ENCODE measurements at regions not wholly inside any gene's neighbourhood (a gene's known extent, or its start where the extent isn't known, plus 50 kb on each side); places are given as distances from the start of the nearest gene placed in this dataset.

DNA sequence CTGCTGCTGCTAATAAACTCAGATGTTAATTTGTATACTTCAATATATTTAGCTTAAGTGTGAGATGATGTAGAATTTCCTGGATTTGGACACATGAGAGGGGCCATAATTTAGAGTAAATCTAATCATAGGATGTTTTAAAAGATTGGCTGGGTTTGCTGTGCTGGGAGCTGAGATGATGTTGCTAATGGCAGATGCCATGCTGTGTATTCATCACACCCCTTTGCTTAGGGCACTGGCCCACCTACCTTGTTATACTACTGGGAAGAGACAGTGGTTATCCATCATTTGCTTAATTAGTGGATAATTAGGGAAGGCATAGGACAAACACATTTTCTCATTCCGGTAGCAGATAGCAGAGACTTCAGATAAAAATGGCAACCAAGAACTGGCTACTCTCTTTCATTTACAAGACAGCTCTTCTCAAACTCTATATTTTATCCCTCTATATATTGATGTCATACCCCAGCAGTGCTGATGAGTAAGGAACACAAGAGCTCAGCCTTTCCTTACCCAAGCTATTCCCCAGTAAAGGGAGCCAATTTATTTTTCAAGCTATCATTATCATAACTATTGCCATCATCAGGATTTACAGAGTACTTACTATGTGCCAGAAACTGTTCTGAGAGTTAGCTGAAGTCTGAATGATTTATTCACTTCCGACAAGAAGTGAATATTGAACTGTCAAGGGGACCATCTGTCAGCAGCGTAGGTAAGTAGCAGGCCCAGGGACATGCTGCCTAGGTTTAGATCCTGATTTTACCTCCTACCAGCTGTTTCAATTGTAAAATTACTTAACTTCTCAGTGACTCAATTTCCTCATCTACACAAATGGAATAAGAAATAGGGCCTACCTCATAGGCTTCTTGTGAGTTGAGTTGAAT, 204.6 kb upstream of the FLRT2 start (continued):
- TF ChIP-seq, protein P1, sequence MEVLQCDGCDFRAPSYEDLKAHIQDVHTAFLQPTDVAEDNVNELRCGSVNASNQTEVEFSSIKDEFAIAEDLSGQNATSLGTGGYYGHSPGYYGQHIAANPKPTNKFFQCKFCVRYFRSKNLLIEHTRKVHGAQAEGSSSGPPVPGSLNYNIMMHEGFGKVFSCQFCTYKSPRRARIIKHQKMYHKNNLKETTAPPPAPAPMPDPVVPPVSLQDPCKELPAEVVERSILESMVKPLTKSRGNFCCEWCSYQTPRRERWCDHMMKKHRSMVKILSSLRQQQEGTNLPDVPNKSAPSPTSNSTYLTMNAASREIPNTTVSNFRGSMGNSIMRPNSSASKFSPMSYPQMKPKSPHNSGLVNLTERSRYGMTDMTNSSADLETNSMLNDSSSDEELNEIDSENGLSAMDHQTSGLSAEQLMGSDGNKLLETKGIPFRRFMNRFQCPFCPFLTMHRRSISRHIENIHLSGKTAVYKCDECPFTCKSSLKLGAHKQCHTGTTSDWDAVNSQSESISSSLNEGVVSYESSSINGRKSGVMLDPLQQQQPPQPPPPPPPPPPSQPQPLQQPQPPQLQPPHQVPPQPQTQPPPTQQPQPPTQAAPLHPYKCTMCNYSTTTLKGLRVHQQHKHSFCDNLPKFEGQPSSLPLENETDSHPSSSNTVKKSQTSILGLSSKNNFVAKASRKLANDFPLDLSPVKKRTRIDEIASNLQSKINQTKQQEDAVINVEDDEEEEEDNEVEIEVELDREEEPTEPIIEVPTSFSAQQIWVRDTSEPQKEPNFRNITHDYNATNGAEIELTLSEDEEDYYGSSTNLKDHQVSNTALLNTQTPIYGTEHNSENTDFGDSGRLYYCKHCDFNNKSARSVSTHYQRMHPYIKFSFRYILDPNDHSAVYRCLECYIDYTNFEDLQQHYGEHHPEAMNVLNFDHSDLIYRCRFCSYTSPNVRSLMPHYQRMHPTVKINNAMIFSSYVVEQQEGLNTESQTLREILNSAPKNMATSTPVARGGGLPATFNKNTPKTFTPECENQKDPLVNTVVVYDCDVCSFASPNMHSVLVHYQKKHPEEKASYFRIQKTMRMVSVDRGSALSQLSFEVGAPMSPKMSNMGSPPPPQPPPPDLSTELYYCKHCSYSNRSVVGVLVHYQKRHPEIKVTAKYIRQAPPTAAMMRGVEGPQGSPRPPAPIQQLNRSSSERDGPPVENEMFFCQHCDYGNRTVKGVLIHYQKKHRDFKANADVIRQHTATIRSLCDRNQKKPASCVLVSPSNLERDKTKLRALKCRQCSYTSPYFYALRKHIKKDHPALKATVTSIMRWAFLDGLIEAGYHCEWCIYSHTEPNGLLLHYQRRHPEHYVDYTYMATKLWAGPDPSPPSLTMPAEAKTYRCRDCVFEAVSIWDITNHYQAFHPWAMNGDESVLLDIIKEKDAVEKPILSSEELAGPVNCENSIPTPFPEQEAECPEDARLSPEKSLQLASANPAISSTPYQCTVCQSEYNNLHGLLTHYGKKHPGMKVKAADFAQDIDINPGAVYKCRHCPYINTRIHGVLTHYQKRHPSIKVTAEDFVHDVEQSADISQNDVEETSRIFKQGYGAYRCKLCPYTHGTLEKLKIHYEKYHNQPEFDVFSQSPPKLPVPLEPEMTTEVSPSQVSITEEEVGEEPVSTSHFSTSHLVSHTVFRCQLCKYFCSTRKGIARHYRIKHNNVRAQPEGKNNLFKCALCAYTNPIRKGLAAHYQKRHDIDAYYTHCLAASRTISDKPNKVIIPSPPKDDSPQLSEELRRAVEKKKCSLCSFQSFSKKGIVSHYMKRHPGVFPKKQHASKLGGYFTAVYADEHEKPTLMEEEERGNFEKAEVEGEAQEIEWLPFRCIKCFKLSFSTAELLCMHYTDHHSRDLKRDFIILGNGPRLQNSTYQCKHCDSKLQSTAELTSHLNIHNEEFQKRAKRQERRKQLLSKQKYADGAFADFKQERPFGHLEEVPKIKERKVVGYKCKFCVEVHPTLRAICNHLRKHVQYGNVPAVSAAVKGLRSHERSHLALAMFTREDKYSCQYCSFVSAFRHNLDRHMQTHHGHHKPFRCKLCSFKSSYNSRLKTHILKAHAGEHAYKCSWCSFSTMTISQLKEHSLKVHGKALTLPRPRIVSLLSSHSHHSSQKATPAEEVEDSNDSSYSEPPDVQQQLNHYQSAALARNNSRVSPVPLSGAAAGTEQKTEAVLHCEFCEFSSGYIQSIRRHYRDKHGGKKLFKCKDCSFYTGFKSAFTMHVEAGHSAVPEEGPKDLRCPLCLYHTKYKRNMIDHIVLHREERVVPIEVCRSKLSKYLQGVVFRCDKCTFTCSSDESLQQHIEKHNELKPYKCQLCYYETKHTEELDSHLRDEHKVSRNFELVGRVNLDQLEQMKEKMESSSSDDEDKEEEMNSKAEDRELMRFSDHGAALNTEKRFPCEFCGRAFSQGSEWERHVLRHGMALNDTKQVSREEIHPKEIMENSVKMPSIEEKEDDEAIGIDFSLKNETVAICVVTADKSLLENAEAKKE (CRISPR knock-in tag; IDR thresholded peaks at IDR 0.05), result no peak
- no peak for TF ChIP-seq EZH2 (IDR thresholded peaks at IDR 0.05; ENCODE audit: low read depth, unreplicated experiment)
- no peak for TF ChIP-seq POLR2AphosphoS5 (IDR thresholded peaks at IDR 0.05; ENCODE audit: low read depth)
- TF ChIP-seq ZNF114 (CRISPR knock-in tag; IDR thresholded peaks at IDR 0.05), result no peak
- TF ChIP-seq, protein P2, sequence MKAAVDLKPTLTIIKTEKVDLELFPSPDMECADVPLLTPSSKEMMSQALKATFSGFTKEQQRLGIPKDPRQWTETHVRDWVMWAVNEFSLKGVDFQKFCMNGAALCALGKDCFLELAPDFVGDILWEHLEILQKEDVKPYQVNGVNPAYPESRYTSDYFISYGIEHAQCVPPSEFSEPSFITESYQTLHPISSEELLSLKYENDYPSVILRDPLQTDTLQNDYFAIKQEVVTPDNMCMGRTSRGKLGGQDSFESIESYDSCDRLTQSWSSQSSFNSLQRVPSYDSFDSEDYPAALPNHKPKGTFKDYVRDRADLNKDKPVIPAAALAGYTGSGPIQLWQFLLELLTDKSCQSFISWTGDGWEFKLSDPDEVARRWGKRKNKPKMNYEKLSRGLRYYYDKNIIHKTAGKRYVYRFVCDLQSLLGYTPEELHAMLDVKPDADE (IDR thresholded peaks at IDR 0.05), result no peak

DNA sequence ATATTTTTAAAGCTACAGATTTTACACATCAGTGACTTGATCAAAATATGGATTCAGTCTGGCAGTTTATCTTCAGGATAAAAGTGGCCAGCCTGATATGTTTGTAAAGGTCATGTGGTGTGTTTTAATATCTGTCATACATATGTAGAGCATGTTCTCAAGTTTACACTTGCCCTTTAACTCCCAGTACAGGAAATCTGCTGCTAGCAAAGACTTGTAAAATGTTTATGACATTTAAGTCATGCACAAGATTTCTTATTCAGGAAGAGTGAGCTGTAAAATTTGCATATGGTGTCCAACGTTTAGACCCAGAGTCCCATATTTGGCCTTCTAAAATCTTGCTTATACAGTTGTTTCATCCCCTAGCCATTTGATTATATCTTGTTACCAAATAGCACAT, 197.5 kb upstream of the FLRT2 start:
- no peaks in the 10 kb centered on the region for H3F3A ChIP-seq (replicated peaks; ENCODE audit: low read depth)
- ATAC-seq (no peak), DNase-seq (ENCODE audit: low spot score) (no peak)
- H3K4me1 Mint-ChIP-seq, result no peaks in the 10 kb centered on the region
- H3K79me2 ChIP-seq (replicated peaks; ENCODE audit: insufficient read depth), result no peaks in the 10 kb centered on the region
- no peak overlapping the region for H3K4me2 ChIP-seq
- no peak overlapping the region for H3K4me3 Mint-ChIP-seq
- no peaks in the 10 kb centered on the region for H3K4me1 ChIP-seq (ENCODE audit: insufficient read depth)
- H3K27me3 Mint-ChIP-seq (ENCODE audit: insufficient read depth, low read depth, poor library complexity), result no peaks in the 10 kb centered on the region
- TF ChIP-seq ZNF114 (CRISPR knock-in tag; IDR thresholded peaks at IDR 0.05) (no peak), JUNB (IDR thresholded peaks at IDR 0.05; ENCODE audit: unreplicated experiment) (no peak), NANOG (IDR thresholded peaks at IDR 0.05; ENCODE audit: borderline replicate concordance) (no peak), EZH2 (IDR thresholded peaks at IDR 0.05; ENCODE audit: low read depth, unreplicated experiment) (no peak), STAT1 (IDR thresholded peaks at IDR 0.05; ENCODE audit: unreplicated experiment) (no peak)
- TF ChIP-seq, protein P2 (IDR thresholded peaks at IDR 0.05), result no peak
- TF ChIP-seq, protein P3, sequence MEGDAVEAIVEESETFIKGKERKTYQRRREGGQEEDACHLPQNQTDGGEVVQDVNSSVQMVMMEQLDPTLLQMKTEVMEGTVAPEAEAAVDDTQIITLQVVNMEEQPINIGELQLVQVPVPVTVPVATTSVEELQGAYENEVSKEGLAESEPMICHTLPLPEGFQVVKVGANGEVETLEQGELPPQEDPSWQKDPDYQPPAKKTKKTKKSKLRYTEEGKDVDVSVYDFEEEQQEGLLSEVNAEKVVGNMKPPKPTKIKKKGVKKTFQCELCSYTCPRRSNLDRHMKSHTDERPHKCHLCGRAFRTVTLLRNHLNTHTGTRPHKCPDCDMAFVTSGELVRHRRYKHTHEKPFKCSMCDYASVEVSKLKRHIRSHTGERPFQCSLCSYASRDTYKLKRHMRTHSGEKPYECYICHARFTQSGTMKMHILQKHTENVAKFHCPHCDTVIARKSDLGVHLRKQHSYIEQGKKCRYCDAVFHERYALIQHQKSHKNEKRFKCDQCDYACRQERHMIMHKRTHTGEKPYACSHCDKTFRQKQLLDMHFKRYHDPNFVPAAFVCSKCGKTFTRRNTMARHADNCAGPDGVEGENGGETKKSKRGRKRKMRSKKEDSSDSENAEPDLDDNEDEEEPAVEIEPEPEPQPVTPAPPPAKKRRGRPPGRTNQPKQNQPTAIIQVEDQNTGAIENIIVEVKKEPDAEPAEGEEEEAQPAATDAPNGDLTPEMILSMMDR (conservative IDR thresholded peaks at IDR 0.05; ENCODE audit: low read depth in 2 of 2), result no peak
- TF ChIP-seq, protein P4, sequence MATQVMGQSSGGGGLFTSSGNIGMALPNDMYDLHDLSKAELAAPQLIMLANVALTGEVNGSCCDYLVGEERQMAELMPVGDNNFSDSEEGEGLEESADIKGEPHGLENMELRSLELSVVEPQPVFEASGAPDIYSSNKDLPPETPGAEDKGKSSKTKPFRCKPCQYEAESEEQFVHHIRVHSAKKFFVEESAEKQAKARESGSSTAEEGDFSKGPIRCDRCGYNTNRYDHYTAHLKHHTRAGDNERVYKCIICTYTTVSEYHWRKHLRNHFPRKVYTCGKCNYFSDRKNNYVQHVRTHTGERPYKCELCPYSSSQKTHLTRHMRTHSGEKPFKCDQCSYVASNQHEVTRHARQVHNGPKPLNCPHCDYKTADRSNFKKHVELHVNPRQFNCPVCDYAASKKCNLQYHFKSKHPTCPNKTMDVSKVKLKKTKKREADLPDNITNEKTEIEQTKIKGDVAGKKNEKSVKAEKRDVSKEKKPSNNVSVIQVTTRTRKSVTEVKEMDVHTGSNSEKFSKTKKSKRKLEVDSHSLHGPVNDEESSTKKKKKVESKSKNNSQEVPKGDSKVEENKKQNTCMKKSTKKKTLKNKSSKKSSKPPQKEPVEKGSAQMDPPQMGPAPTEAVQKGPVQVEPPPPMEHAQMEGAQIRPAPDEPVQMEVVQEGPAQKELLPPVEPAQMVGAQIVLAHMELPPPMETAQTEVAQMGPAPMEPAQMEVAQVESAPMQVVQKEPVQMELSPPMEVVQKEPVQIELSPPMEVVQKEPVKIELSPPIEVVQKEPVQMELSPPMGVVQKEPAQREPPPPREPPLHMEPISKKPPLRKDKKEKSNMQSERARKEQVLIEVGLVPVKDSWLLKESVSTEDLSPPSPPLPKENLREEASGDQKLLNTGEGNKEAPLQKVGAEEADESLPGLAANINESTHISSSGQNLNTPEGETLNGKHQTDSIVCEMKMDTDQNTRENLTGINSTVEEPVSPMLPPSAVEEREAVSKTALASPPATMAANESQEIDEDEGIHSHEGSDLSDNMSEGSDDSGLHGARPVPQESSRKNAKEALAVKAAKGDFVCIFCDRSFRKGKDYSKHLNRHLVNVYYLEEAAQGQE (IDR thresholded peaks at IDR 0.05; ENCODE audit: unreplicated experiment), result no peak
- no peak overlapping the region for H3K27ac Mint-ChIP-seq
- no peaks in the 10 kb centered on the region for H3K36me3 ChIP-seq (ENCODE audit: insufficient read depth)
- H3K27me3 ChIP-seq (ENCODE audit: insufficient read depth), result no peaks in the 10 kb centered on the region
- no peaks in the 10 kb centered on the region for H3K9me3 Mint-ChIP-seq
- H3K4me3 ChIP-seq, result no peak overlapping the region
- no peaks in the 10 kb centered on the region for H3K36me3 Mint-ChIP-seq (ENCODE audit: low read depth)
- H3K9me2 ChIP-seq (ENCODE audit: insufficient read depth), result peaks cover 5% of the 10 kb centered on the region; the same call in 1 of the 2 replicates
- no peak overlapping the region for H2AFZ ChIP-seq
- H3K27ac ChIP-seq (ENCODE audit: low read depth), result no peak overlapping the region
- H4K20me1 ChIP-seq (replicated peaks; ENCODE audit: insufficient read depth), result no peaks in the 10 kb centered on the region

Measured in GM23338 (cell line).